Mammary epithelial cell (primary cell): ENCODE measurements at regions not wholly inside any gene's neighbourhood (a gene's known extent, or its start where the extent isn't known, plus 50 kb on each side); places are given as distances from the start of the nearest gene placed in this dataset.

Experiments used
- EZH2 ChIP-seq: IDR thresholded peaks from 2 replicates; pipeline ENCODE4 v1.6.1; 2012; ENCODE audit warnings: low read length, inconsistent platforms, borderline replicate concordance
- TF ChIP-seq, protein P1 (sequence below), 2 donors: IDR thresholded peaks in 1 of 2; conservative IDR thresholded peaks in 1 of 2; 2 replicates each; pipeline ENCODE4 v1.5.1; 2011 to 2012; ENCODE audit warnings: inconsistent platforms in 2 of 2, low read length in 2 of 2, mild to moderate bottlenecking in 2 of 2, control low read depth in 1 of 2, low read depth in 1 of 2; ENCODE audit not compliant: insufficient read depth in 1 of 2; ENCODE audit errors: extremely low read depth in 1 of 2

GRCh38 chr2:215692387-215693079 lies 256.7 kb upstream of the FN1 start:
- TF ChIP-seq, protein P1, sequence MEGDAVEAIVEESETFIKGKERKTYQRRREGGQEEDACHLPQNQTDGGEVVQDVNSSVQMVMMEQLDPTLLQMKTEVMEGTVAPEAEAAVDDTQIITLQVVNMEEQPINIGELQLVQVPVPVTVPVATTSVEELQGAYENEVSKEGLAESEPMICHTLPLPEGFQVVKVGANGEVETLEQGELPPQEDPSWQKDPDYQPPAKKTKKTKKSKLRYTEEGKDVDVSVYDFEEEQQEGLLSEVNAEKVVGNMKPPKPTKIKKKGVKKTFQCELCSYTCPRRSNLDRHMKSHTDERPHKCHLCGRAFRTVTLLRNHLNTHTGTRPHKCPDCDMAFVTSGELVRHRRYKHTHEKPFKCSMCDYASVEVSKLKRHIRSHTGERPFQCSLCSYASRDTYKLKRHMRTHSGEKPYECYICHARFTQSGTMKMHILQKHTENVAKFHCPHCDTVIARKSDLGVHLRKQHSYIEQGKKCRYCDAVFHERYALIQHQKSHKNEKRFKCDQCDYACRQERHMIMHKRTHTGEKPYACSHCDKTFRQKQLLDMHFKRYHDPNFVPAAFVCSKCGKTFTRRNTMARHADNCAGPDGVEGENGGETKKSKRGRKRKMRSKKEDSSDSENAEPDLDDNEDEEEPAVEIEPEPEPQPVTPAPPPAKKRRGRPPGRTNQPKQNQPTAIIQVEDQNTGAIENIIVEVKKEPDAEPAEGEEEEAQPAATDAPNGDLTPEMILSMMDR (conservative IDR thresholded peaks at IDR 0.05 in 1 of 2, IDR thresholded peaks at IDR 0.05 in 1 of 2; ENCODE audit: extremely low read depth in 1 of 2, insufficient read depth in 1 of 2, low read depth in 1 of 2, low read length in 2 of 2) = no peak
- TF ChIP-seq EZH2 = no peak
